Hepatocyte (in vitro differentiated cells): ENCODE measurements at regions not wholly inside any gene's neighbourhood (a gene's known extent, or its start where the extent isn't known, plus 50 kb on each side); places are given as distances from the start of the nearest gene placed in this dataset.

ENCODE experiments used
- DNase-seq: peaks from one replicate; pipeline ENCODE4 v3.0.0-alpha.2; 2016; ENCODE audit warnings: low spot score
- H2AFZ ChIP-seq: fragments of 200-600 bp; sonication (generic); 2 replicates; pipeline ENCODE4 v1.6.0; 2016; ENCODE audit warnings: antibody characterized with exemption, mild to moderate bottlenecking
- H3K27ac ChIP-seq: fragments of 200-600 bp; sonication (generic); 2 replicates; pipeline ENCODE4 v1.5.1; 2016; ENCODE audit warnings: mild to moderate bottlenecking
- H3K27me3 ChIP-seq: fragments of 200-600 bp; sonication (generic); 2 replicates; pipeline ENCODE4 v1.6.1; 2016
- H3K36me3 ChIP-seq: fragments of 200-600 bp; sonication (generic); replicated peaks from 2 replicates; pipeline ENCODE4 v1.5.1; 2016; ENCODE audit warnings: low read depth; ENCODE audit not compliant: insufficient read depth
- H3K4me1 ChIP-seq: fragments of 200-600 bp; sonication (generic); 2 replicates; pipeline ENCODE4 v1.5.1; 2016; ENCODE audit warnings: mild to moderate bottlenecking, moderate library complexity; ENCODE audit not compliant: insufficient read depth
- H3K4me2 ChIP-seq: fragments of 200-600 bp; sonication (generic); 2 replicates; pipeline ENCODE4 v1.6.0; 2016
- H3K4me3 ChIP-seq: fragments of 200-600 bp; sonication (generic); 2 replicates; pipeline ENCODE4 v1.5.1; 2016; ENCODE audit warnings: mild to moderate bottlenecking
- H3K79me2 ChIP-seq: fragments of 200-600 bp; sonication (generic); 2 replicates; pipeline ENCODE4 v1.6.0; 2017; ENCODE audit warnings: mild to moderate bottlenecking
- H3K9me2 ChIP-seq: fragments of 200-600 bp; sonication (generic); replicated peaks from 2 replicates; pipeline ENCODE4 v1.6.0; 2017; ENCODE audit warnings: mild to moderate bottlenecking; ENCODE audit not compliant: insufficient read depth
- H3K9me3 ChIP-seq: fragments of 200-600 bp; sonication (generic); 2 replicates; pipeline ENCODE4 v1.5.1; 2016; ENCODE audit warnings: low read depth, mild to moderate bottlenecking
- H4K20me1 ChIP-seq: fragments of 200-600 bp; sonication (generic); 2 replicates; pipeline ENCODE4 v1.6.0; 2016; ENCODE audit warnings: mild to moderate bottlenecking; ENCODE audit not compliant: insufficient read depth, poor library complexity, severe bottlenecking
- EZH2 ChIP-seq: fragments of 200-600 bp; sonication (generic); IDR thresholded peaks from 2 replicates; pipeline ENCODE4 v1.6.1; 2016; ENCODE audit warnings: antibody characterized with exemption, mild to moderate bottlenecking, borderline replicate concordance
- EZH2phosphoT487 ChIP-seq: fragments of 200-600 bp; sonication (generic); IDR thresholded peaks from one replicate; pipeline ENCODE4 v1.6.1; 2018; ENCODE audit warnings: antibody characterized with exemption, mild to moderate bottlenecking, low read depth, moderate library complexity; ENCODE audit not compliant: unreplicated experiment, severe bottlenecking
- WGBS: methylation state at CpG from one replicate; pipeline ENCODE4 v1.1.6; 2016; ENCODE audit warnings: low lambda C conversion rate; ENCODE audit errors: missing lambda C conversion rate; 5-methylcytosine and 5-hydroxymethylcytosine counted together
- TF ChIP-seq, protein P1 (sequence below): fragments of 200-600 bp; sonication (generic); IDR thresholded peaks from 2 replicates; pipeline ENCODE4 v1.5.1; 2016; ENCODE audit warnings: antibody characterized with exemption, mild to moderate bottlenecking; ENCODE audit not compliant: poor library complexity

DNA sequence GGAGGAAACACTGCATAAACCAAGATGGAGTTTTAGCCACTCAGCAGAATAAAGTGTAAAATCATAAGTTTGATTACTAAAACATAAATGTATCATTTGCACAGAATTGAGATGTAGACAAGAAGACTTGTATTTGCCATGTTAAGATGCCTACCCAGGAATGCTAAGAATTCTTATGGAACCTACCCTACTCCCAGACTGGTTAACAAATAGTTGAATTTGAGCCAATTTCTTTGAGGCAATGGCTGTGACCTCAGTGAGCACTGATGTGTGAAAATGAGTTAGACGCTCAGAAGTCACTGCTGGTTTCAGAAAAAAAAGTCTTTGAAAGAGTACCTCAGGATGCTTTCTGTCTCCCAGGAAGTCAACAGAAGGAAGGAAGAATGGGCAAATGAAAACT, 95.6 kb downstream of the ESM1 start:
- H2AFZ ChIP-seq: no peak overlapping the region
- no peak for DNase-seq
- WGBS: 73% methylated on average over 1 of the region's 1 CpG

DNA sequence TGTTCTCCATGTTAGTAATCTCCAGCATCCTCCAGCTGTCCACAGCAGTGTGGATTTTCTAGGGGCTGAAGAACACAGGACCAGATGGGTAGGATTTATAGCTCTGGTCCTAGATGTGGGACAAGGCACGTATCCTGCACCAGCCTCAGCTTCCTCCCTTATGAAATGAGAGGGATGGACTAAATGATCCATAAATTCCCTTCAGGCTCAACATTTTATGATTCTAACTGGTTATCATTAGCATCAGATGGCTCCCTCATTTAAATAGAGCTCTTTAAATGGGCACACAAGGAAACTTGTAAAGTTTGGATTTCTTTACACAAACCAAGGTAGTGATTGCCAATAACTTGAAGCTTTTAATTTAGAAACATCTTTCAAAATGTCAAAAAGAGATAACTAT, 97.7 kb downstream of the ESM1 start:
- 75% methylated on average over 1 of the region's 1 CpG for WGBS
- no peaks in the 10 kb centered on the region for H3K9me3 ChIP-seq
- TF ChIP-seq EZH2phosphoT487 (no peak), EZH2 (no peak)
- TF ChIP-seq, protein P1, sequence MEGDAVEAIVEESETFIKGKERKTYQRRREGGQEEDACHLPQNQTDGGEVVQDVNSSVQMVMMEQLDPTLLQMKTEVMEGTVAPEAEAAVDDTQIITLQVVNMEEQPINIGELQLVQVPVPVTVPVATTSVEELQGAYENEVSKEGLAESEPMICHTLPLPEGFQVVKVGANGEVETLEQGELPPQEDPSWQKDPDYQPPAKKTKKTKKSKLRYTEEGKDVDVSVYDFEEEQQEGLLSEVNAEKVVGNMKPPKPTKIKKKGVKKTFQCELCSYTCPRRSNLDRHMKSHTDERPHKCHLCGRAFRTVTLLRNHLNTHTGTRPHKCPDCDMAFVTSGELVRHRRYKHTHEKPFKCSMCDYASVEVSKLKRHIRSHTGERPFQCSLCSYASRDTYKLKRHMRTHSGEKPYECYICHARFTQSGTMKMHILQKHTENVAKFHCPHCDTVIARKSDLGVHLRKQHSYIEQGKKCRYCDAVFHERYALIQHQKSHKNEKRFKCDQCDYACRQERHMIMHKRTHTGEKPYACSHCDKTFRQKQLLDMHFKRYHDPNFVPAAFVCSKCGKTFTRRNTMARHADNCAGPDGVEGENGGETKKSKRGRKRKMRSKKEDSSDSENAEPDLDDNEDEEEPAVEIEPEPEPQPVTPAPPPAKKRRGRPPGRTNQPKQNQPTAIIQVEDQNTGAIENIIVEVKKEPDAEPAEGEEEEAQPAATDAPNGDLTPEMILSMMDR: no peak

More for the DNA sequence above, 95.6 kb downstream of the ESM1 start:
- peaks cover 7% of the 10 kb centered on the region for H3K27me3 ChIP-seq
- no peak for TF ChIP-seq EZH2
- TF ChIP-seq EZH2phosphoT487: no peak
- TF ChIP-seq, protein P1: no peak
- H3K4me1 ChIP-seq: peaks cover 4% of the 10 kb centered on the region
- H3K4me3 ChIP-seq: no peak overlapping the region
- no peaks in the 10 kb centered on the region for H3K9me3 ChIP-seq
- no peaks in the 10 kb centered on the region for H3K36me3 ChIP-seq
- no peak overlapping the region for H3K27ac ChIP-seq
- no peaks in the 10 kb centered on the region for H3K79me2 ChIP-seq
- H3K9me2 ChIP-seq: no peaks in the 10 kb centered on the region
- H4K20me1 ChIP-seq: no peaks in the 10 kb centered on the region
- H3K4me2 ChIP-seq: no peak overlapping the region

DNA sequence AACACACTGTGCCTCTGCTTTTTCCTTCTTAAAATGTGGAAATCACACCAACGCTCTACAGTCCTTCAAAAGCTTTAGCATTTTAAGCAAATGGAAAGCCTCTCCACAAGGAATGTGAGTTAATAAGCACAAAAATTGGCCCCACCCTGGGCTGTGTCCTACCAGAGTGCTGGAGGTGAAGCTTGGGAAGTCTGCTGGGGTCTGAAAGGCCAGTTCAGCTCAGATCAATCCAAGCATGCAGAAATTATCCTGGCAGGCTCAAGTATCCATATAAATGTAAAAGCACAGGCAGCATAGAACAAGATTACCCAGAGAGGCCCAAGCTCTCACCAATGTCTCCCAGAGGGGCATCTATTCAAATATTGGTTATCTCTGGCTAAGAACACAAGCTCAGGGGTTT, 98.5 kb downstream of the ESM1 start:
- TF ChIP-seq, protein P1: no peak
- no peak for TF ChIP-seq EZH2phosphoT487
- no peak for TF ChIP-seq EZH2
- 68% methylated on average over 1 of the region's 1 CpG for WGBS

More for the DNA sequence above, 97.7 kb downstream of the ESM1 start:
- H2AFZ ChIP-seq: no peak overlapping the region
- no peak for DNase-seq
- H3K79me2 ChIP-seq: no peaks in the 10 kb centered on the region
- H3K27me3 ChIP-seq: peaks cover 17% of the 10 kb centered on the region
- no peak overlapping the region for H3K4me2 ChIP-seq
- H3K9me2 ChIP-seq: no peaks in the 10 kb centered on the region
- peaks cover 4% of the 10 kb centered on the region for H3K4me1 ChIP-seq
- H3K36me3 ChIP-seq: no peaks in the 10 kb centered on the region
- no peaks in the 10 kb centered on the region for H4K20me1 ChIP-seq
- no peak overlapping the region for H3K4me3 ChIP-seq
- no peak overlapping the region for H3K27ac ChIP-seq

DNA sequence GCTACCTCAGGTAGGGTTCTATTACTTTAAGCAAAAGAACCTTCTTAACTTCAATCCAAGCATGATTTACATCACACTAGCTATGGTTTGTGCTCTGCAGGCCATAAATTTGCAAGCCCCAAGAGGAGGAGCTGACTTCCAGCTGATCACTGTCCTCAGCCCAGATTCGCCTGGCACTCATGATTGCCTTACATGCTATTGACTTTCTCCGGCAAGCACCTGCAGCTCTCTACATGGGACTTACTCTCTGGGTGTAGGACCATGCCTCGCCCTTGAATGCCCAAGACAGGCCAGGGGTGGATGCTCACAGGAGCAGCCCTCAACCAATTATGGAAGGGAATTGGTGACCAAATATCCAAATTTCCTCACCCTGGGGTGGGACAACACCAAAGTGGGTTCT, 99.8 kb downstream of the ESM1 start:
- peaks cover 4% of the 10 kb centered on the region for H3K4me1 ChIP-seq
- no peaks in the 10 kb centered on the region for H3K36me3 ChIP-seq
- DNase-seq: no peak
- H4K20me1 ChIP-seq: no peaks in the 10 kb centered on the region
- no peaks in the 10 kb centered on the region for H3K79me2 ChIP-seq
- H3K4me3 ChIP-seq: no peak overlapping the region
- H2AFZ ChIP-seq: no peak overlapping the region
- H3K9me2 ChIP-seq: no peaks in the 10 kb centered on the region
- H3K9me3 ChIP-seq: no peaks in the 10 kb centered on the region
- WGBS: 95% methylated on average over 3 of the region's 3 CpGs
- H3K27me3 ChIP-seq: peaks cover 23% of the 10 kb centered on the region
- H3K4me2 ChIP-seq: no peak overlapping the region
- no peak overlapping the region for H3K27ac ChIP-seq
- TF ChIP-seq EZH2 (no peak), EZH2phosphoT487 (no peak)
- TF ChIP-seq, protein P1: no peak

More for the DNA sequence above, 98.5 kb downstream of the ESM1 start:
- H3K27me3 ChIP-seq: peaks cover 23% of the 10 kb centered on the region
- no peak overlapping the region for H2AFZ ChIP-seq
- H3K36me3 ChIP-seq: no peaks in the 10 kb centered on the region
- no peak overlapping the region for H3K4me3 ChIP-seq
- peaks cover 4% of the 10 kb centered on the region for H3K4me1 ChIP-seq
- H3K79me2 ChIP-seq: no peaks in the 10 kb centered on the region
- no peaks in the 10 kb centered on the region for H4K20me1 ChIP-seq
- DNase-seq: no peak
- no peak overlapping the region for H3K27ac ChIP-seq
- no peaks in the 10 kb centered on the region for H3K9me2 ChIP-seq
- H3K4me2 ChIP-seq: no peak overlapping the region
- H3K9me3 ChIP-seq: no peaks in the 10 kb centered on the region
